ENCODE measurements at regions not wholly inside any gene's neighbourhood (a gene's known extent, or its start where the extent isn't known, plus 50 kb on each side); places are given as distances from the start of the nearest gene placed in this dataset.

DNA sequence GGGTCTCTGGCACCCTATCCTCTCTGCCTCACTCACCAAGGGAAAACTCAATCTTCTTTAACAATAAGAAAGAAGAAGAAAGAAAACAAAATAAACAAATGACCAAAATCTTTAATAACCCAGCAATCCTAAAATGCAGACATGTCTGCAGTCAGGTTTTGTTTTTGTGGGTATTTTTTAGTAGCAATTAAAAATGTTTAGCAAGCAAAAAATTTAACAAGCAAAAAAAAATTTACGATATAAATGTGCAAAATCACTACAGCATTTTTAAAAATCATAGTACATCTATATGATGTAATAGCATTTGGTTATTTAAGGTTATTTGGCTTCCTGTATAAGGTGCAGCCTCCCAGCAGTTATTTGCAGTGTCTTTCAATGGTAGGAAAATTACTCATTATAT, 151.3 kb upstream of the MAP3K1 start:
- H3K14ac ChIP-seq (ENCODE audit: insufficient read depth, low read length): no peak overlapping the region
- no peak overlapping the region for H3K9ac ChIP-seq (ENCODE audit: extremely low read depth, insufficient read length, low read length)
- H3K27ac ChIP-seq (ENCODE audit: insufficient read length, low read depth, low read length): no peak overlapping the region
- H3K56ac ChIP-seq (ENCODE audit: insufficient read length, low read depth, low read length): no peak overlapping the region
- H2BK20ac ChIP-seq (ENCODE audit: low read depth, low read length, poor library complexity, severe bottlenecking): no peak overlapping the region
- no peak overlapping the region for H3K4me2 ChIP-seq (ENCODE audit: insufficient read depth, insufficient read length, low read length)
- H2BK5ac ChIP-seq (ENCODE audit: insufficient read length, low read length): no peak overlapping the region
- H3K23me2 ChIP-seq (ENCODE audit: insufficient read length, low read depth, low read length, poor library complexity, severe bottlenecking): no peaks in the 10 kb centered on the region
- Mint-ChIP-seq H3K27ac (0 out of 7 replicates have a peak overlapping the region, but pooled peaks of 1 of the 3 experiments have one; percentile 73), H3K36me3 (ENCODE audit: insufficient read depth in 1 of 3, low read depth in 3 of 3) (0 out of 7 replicates have a peak, but pooled peaks cover 0 to 5% (median 2%) of the 10 kb centered on the region in 3 experiments), H3K9me3 (peaks cover 2 to 8% of the 10 kb centered on the region in 2 experiments; a peak in 4 of 5 replicates), H3K4me3 (no peak overlapping the region), H3K27me3 (ENCODE audit: low read depth) (peaks cover 2% of the 10 kb centered on the region), H3K4me1 (peaks cover 23 to 27% of the 10 kb centered on the region in 2 experiments)
- DNase-seq: no peak
- no peak overlapping the region for H2AK5ac ChIP-seq (ENCODE audit: insufficient read length, low read length)
- no peaks in the 10 kb centered on the region for H3K79me1 ChIP-seq (ENCODE audit: insufficient read depth, low read depth, low read length, poor library complexity, severe bottlenecking)
- H2BK12ac ChIP-seq (ENCODE audit: insufficient read length, low read depth, low read length): no peak overlapping the region
- H4K8ac ChIP-seq (replicated peaks; ENCODE audit: insufficient read length, low read depth, low read length): no peak overlapping the region
- H3K23ac ChIP-seq (ENCODE audit: insufficient read length, low read depth, low read length): no peak overlapping the region
- H3T11ph ChIP-seq (ENCODE audit: low read length): no peak overlapping the region
- H4K20me1 ChIP-seq (ENCODE audit: control insufficient read depth, insufficient read depth, insufficient read length): no peaks in the 10 kb centered on the region
- H4K91ac ChIP-seq (ENCODE audit: insufficient read length, low read depth, low read length): no peak overlapping the region
- no peaks in the 10 kb centered on the region for H3K9me3 ChIP-seq (ENCODE audit: control insufficient read depth, low read depth, low read length)
- H3K27me3 ChIP-seq (ENCODE audit: insufficient read depth, low read length): no peaks in the 10 kb centered on the region
- H2BK15ac ChIP-seq (ENCODE audit: low read depth, low read length): no peak overlapping the region
- no peak overlapping the region for H2AFZ ChIP-seq (ENCODE audit: low read length)
- H3K4me1 ChIP-seq (ENCODE audit: insufficient read depth, low read length): peaks cover 1% of the 10 kb centered on the region; the same call in 1 of the 2 replicates
- H3K4ac ChIP-seq (ENCODE audit: low read depth, low read length): no peak overlapping the region
- H2BK120ac ChIP-seq (ENCODE audit: low read depth, low read length, poor library complexity, severe bottlenecking): no peak overlapping the region
- TF ChIP-seq, protein P1, sequence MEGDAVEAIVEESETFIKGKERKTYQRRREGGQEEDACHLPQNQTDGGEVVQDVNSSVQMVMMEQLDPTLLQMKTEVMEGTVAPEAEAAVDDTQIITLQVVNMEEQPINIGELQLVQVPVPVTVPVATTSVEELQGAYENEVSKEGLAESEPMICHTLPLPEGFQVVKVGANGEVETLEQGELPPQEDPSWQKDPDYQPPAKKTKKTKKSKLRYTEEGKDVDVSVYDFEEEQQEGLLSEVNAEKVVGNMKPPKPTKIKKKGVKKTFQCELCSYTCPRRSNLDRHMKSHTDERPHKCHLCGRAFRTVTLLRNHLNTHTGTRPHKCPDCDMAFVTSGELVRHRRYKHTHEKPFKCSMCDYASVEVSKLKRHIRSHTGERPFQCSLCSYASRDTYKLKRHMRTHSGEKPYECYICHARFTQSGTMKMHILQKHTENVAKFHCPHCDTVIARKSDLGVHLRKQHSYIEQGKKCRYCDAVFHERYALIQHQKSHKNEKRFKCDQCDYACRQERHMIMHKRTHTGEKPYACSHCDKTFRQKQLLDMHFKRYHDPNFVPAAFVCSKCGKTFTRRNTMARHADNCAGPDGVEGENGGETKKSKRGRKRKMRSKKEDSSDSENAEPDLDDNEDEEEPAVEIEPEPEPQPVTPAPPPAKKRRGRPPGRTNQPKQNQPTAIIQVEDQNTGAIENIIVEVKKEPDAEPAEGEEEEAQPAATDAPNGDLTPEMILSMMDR (conservative IDR thresholded peaks at IDR 0.05): no peak
- no CpG with 5 or more reads among the region's 1 CpG for WGBS (ENCODE audit: extremely low coverage, insufficient read length, low lambda C conversion rate)
- no peak overlapping the region for H3K18ac ChIP-seq (ENCODE audit: insufficient read length, low read depth, low read length)
- H4K5ac ChIP-seq (ENCODE audit: insufficient read length, low read depth, low read length): no peak overlapping the region
- H3K79me2 ChIP-seq (ENCODE audit: insufficient read depth, low read length): no peaks in the 10 kb centered on the region

Measured in H9 (cell line).